GM12878 (cell line): ENCODE measurements at regions not wholly inside any gene's neighbourhood (a gene's known extent, or its start where the extent isn't known, plus 50 kb on each side); places are given as distances from the start of the nearest gene placed in this dataset.

ENCODE experiments used
- ATAC-seq: fragments of 200-7000 bp; cut with Tn5 transposase; 3 replicates; pipeline ENCODE4 v1.9.1; 2020; ENCODE audit warnings: mild to moderate bottlenecking, moderate library complexity
- BruUV-seq: library from RNA; stranded (reverse); fragments of 400-500 nt; replicated peaks from 2 replicates; lab custom pipeline; 2021; lab: Mats Ljungman, UMichigan
- CTCF ChIA-PET: fragments of 300-600 bp; sonication (Branson Sonifier 250); formaldehyde crosslinking; extraction: SDS; loops from one replicate; lab custom pipeline; 2021; ENCODE audit warnings: inconsistent platforms; lab: Yijun Ruan, JAX
- POLR2A ChIA-PET: fragments of 350-600 bp; formaldehyde crosslinking; extraction: SDS; loops from one replicate; lab custom pipeline; 2021; ENCODE audit warnings: inconsistent platforms; lab: Charles Lee
- RAD21 ChIA-PET: fragments of 300-600 bp; sonication (Branson Sonifier 250); formaldehyde crosslinking; loops from one replicate; lab custom pipeline; 2023; ENCODE audit warnings: antibody characterized with exemption; ENCODE audit not compliant: unreplicated experiment; lab: Charles Lee
- SMC1A ChIA-PET: fragments of 300-600 bp; sonication (Branson Sonifier 250); formaldehyde crosslinking; loops from one replicate; lab custom pipeline; 2023; ENCODE audit not compliant: unreplicated experiment, uncharacterized antibody; lab: Charles Lee
- DNase-seq: peaks from one replicate; pipeline ENCODE4 v3.0.0-alpha.2; 2011; ENCODE audit warnings: low read depth, low spot score
- FAIRE-seq: peaks from 3 replicates; lab custom pipeline; 2011; peaks lifted over from hg19 to GRCh38; lab: Jason Lieb, UNC
- H2AFZ ChIP-seq: 2 replicates; pipeline ENCODE4 v1.6.0; 2011; ENCODE audit warnings: low read depth, low read length, control low read depth; ENCODE audit not compliant: control insufficient read depth
- H3K27ac ChIP-seq: 2 replicates; pipeline ENCODE4 v1.5.1; 2011; ENCODE audit warnings: control low read depth; ENCODE audit not compliant: control insufficient read depth, insufficient read depth
- H3K27me3 ChIP-seq, 2 experiments: replicated peaks in 1 of 2; 2 replicates each; pipeline versions ENCODE4 v1.6.0 to v1.6.1; 2011; ENCODE audit warnings: low read length in 1 of 2; ENCODE audit not compliant: control insufficient read depth in 2 of 2, insufficient read depth in 2 of 2
- H3K36me3 ChIP-seq, 2 experiments: 2 replicates each; pipeline ENCODE4 v1.5.1; 2011; ENCODE audit warnings: low read length in 1 of 2; ENCODE audit not compliant: control insufficient read depth in 2 of 2, insufficient read depth in 2 of 2
- H3K4me1 ChIP-seq: 2 replicates; pipeline ENCODE4 v1.6.1; 2011; ENCODE audit warnings: mild to moderate bottlenecking, low read length, moderate library complexity, mixed read lengths; ENCODE audit not compliant: control insufficient read depth, insufficient read depth
- H3K4me2 ChIP-seq: 2 replicates; pipeline ENCODE4 v1.6.0; 2011; ENCODE audit warnings: control low read depth; ENCODE audit not compliant: control insufficient read depth, insufficient read depth
- H3K4me3 ChIP-seq: fragments of 200-600 bp; sonication (generic); 2 replicates; pipeline ENCODE4 v1.5.1; 2016
- H3K79me2 ChIP-seq: 2 replicates; pipeline ENCODE4 v1.6.0; 2011; ENCODE audit warnings: low read length; ENCODE audit not compliant: control insufficient read depth, insufficient read depth
- H3K9ac ChIP-seq: 2 replicates; pipeline ENCODE4 v1.8.0; 2011; ENCODE audit warnings: low read length, control low read depth, mixed read lengths; ENCODE audit not compliant: control insufficient read depth, insufficient read depth
- H3K9me3 ChIP-seq: replicated peaks from 3 replicates; pipeline ENCODE4 v1.5.1; 2011; ENCODE audit warnings: mild to moderate bottlenecking, low read length; ENCODE audit not compliant: control insufficient read depth, insufficient read depth
- H4K20me1 ChIP-seq: 2 replicates; pipeline ENCODE4 v1.6.0; 2011; ENCODE audit not compliant: control insufficient read depth, insufficient read depth
- CREB1 ChIP-seq: IDR thresholded peaks from 2 replicates; pipeline ENCODE4 v1.6.1; 2012; ENCODE audit warnings: low read depth, mild to moderate bottlenecking, inconsistent platforms
- POLR2AphosphoS5 ChIP-seq: IDR thresholded peaks from 2 replicates; pipeline ENCODE4 v1.6.1; 2011; ENCODE audit warnings: mild to moderate bottlenecking, low read length, inconsistent platforms
- RCOR1 ChIP-seq: conservative IDR thresholded peaks from 2 replicates; pipeline ENCODE4 v1.6.1; 2012; ENCODE audit warnings: low read depth, low read length, improper control_type of control experiment
- TCF3 ChIP-seq: IDR thresholded peaks from 2 replicates; pipeline ENCODE4 v1.6.1; 2012; ENCODE audit warnings: low read depth, mild to moderate bottlenecking, low read length, borderline replicate concordance; ENCODE audit not compliant: insufficient read depth
- WGBS: methylation state at CpG from one replicate; pipeline ENCODE4 v1.1.6; 2016; ENCODE audit warnings: low lambda C conversion rate; ENCODE audit not compliant: insufficient replicate concordance, insufficient coverage; ENCODE audit errors: missing lambda C conversion rate; 5-methylcytosine and 5-hydroxymethylcytosine counted together
- in situ Hi-C: fragments of 300-500 bp; cut with MboI; formaldehyde crosslinking; loops from 9 replicates; pipeline ENCODE4 v1.14.3; 2018; ENCODE audit warnings: mixed read lengths
- intact Hi-C: fragments of 100-400 bp; cut with micrococcal nuclease; formaldehyde crosslinking; loops from one replicate; pipeline ENCODE4 v1.14.2; 2022; ENCODE audit not compliant: unreplicated experiment
- TF ChIP-seq, protein P1 (sequence below): fragments of 450-650 bp; IDR thresholded peaks from 2 replicates; pipeline ENCODE4 v1.6.1; 2018; ENCODE audit warnings: mild to moderate bottlenecking, low read depth, moderate library complexity; ENCODE audit not compliant: partially characterized antibody

DNA sequence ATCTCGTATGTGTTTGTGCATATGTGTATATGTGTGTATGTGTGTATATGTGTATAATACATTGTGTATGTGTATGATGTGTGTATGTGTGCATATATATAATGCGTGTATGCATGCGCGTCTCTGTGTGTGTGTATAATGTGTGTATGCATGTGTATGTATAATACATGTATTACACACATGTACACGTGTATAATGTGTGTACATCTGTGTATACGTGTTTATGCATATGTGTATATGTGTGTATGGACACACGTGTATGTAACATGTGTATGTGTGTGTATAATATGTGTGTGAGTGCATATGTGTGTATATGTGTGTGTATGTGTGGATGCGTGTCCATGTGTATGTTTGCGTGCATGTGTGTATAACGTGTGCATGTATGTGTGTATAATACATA is 433.7 kb upstream of the RBFOX1 start:
- in situ Hi-C loops (loop anchor here (25.0 kb wide), 1 partner anchor 88 kb away; no protein-coding TSS in a partner anchor), intact Hi-C loops (no loop called here)
- Histone ChIP-seq H3K9me3 (no peaks in the 10 kb centered on the region; the same call in 2 of the 3 replicates), H2AFZ (no peak overlapping the region), H3K79me2 (no peaks in the 10 kb centered on the region), H3K9ac (no peak overlapping the region), H3K27me3 (no peaks in the 10 kb centered on the region), H3K36me3 (no peaks in the 10 kb centered on the region), H3K4me1 (no peaks in the 10 kb centered on the region), H4K20me1 (no peaks in the 10 kb centered on the region), H3K27ac (no peak overlapping the region), H3K4me3 (no peak overlapping the region), H3K4me2 (no peak overlapping the region)
- ChIA-PET POLR2A (no interaction called here), RAD21 (no interaction called here), SMC1A (no interaction called here), CTCF (no interaction called here)
- DNase-seq, result no peak
- WGBS, result 51% methylated on average over 10 of the region's 10 CpGs
- ATAC-seq, result no peak
- BruUV-seq, result no TSS peak
- FAIRE-seq, result no peak
- TF ChIP-seq RCOR1 (no peak), POLR2AphosphoS5 (no peak), TCF3 (no peak), CREB1 (no peak)
- TF ChIP-seq, protein P1, sequence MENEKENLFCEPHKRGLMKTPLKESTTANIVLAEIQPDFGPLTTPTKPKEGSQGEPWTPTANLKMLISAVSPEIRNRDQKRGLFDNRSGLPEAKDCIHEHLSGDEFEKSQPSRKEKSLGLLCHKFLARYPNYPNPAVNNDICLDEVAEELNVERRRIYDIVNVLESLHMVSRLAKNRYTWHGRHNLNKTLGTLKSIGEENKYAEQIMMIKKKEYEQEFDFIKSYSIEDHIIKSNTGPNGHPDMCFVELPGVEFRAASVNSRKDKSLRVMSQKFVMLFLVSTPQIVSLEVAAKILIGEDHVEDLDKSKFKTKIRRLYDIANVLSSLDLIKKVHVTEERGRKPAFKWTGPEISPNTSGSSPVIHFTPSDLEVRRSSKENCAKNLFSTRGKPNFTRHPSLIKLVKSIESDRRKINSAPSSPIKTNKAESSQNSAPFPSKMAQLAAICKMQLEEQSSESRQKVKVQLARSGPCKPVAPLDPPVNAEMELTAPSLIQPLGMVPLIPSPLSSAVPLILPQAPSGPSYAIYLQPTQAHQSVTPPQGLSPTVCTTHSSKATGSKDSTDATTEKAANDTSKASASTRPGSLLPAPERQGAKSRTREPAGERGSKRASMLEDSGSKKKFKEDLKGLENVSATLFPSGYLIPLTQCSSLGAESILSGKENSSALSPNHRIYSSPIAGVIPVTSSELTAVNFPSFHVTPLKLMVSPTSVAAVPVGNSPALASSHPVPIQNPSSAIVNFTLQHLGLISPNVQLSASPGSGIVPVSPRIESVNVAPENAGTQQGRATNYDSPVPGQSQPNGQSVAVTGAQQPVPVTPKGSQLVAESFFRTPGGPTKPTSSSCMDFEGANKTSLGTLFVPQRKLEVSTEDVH, result no peak
